A673 (cell line): ENCODE measurements at regions not wholly inside any gene's neighbourhood (a gene's known extent, or its start where the extent isn't known, plus 50 kb on each side); places are given as distances from the start of the nearest gene placed in this dataset.
A peak's percentile ranks its signal among the peaks of the same experiment; 100 is the strongest.

Source experiments
- BruUV-seq: library from RNA; stranded (reverse); fragments of 400-500 nt; replicated peaks from 2 replicates; lab custom pipeline; 2021; lab: Mats Ljungman, UMichigan
- CTCF ChIA-PET: fragments of 300-600 bp; sonication (Branson Sonifier 250); formaldehyde crosslinking; loops from one replicate; lab custom pipeline; 2022; ENCODE audit warnings: antibody characterized with exemption; lab: Charles Lee
- POLR2A ChIA-PET: fragments of 300-600 bp; sonication (Branson Sonifier 250); formaldehyde crosslinking; loops from one replicate; lab custom pipeline; 2022; ENCODE audit warnings: antibody characterized with exemption; ENCODE audit not compliant: low non-redundant PET; lab: Charles Lee
- DNase-seq: peaks from one replicate; pipeline ENCODE4 v3.0.0-alpha.2; 2015; ENCODE audit warnings: low spot score
- H3K27ac ChIP-seq: fragments of 200-600 bp; sonication (generic); 2 replicates; pipeline ENCODE4 v1.5.1; 2016; ENCODE audit warnings: mixed run types, low read depth, mild to moderate bottlenecking, mixed read lengths, antibody characterized with exemption, low read length; ENCODE audit not compliant: poor library complexity, severe bottlenecking
- H3K27me3 ChIP-seq: fragments of 200-600 bp; sonication (generic); replicated peaks from 2 replicates; pipeline ENCODE4 v1.6.1; 2017; ENCODE audit warnings: mixed run types, low read depth, mild to moderate bottlenecking, mixed read lengths, antibody characterized with exemption, low read length; ENCODE audit not compliant: insufficient read depth, poor library complexity
- H3K36me3 ChIP-seq: fragments of 200-600 bp; sonication (generic); 2 replicates; pipeline ENCODE4 v1.6.1; 2016; ENCODE audit warnings: mixed run types, mild to moderate bottlenecking, mixed read lengths, antibody characterized with exemption, low read length; ENCODE audit not compliant: insufficient read depth, poor library complexity, severe bottlenecking
- H3K4me1 ChIP-seq: fragments of 200-600 bp; sonication (generic); 2 replicates; pipeline ENCODE4 v1.6.1; 2017; ENCODE audit warnings: mixed run types, mild to moderate bottlenecking, mixed read lengths, antibody characterized with exemption, low read length; ENCODE audit not compliant: insufficient read depth, poor library complexity, severe bottlenecking
- H3K4me3 ChIP-seq: fragments of 200-600 bp; sonication (generic); 2 replicates; pipeline ENCODE4 v1.5.1; 2016; ENCODE audit warnings: low read depth, mixed run types, mild to moderate bottlenecking, mixed read lengths, low read length; ENCODE audit not compliant: poor library complexity, severe bottlenecking
- H3K9me3 ChIP-seq: fragments of 200-600 bp; sonication (generic); 2 replicates; pipeline ENCODE4 v1.6.1; 2016; ENCODE audit warnings: mixed run types, low read depth, mild to moderate bottlenecking, mixed read lengths, antibody characterized with exemption, low read length; ENCODE audit not compliant: poor library complexity, severe bottlenecking
- EZH2 ChIP-seq: fragments of 200-600 bp; sonication (generic); IDR thresholded peaks from 2 replicates; pipeline ENCODE4 v1.6.1; 2017; ENCODE audit warnings: borderline replicate concordance, low read depth, mild to moderate bottlenecking, mixed read lengths, antibody characterized with exemption, low read length; ENCODE audit not compliant: poor library complexity, severe bottlenecking
- intact Hi-C: fragments of 100-400 bp; cut with micrococcal nuclease; formaldehyde crosslinking; loops from one replicate; pipeline ENCODE4 v1.10.0; 2022; ENCODE audit not compliant: unreplicated experiment
- TF ChIP-seq, protein P1 (sequence below): fragments of 300-800, 200-600 bp; sonication (generic); conservative IDR thresholded peaks from 2 replicates; pipeline ENCODE4 v1.5.1; 2017; ENCODE audit warnings: low read depth, mild to moderate bottlenecking, antibody characterized with exemption, low read length, moderate library complexity, mixed read lengths

DNA sequence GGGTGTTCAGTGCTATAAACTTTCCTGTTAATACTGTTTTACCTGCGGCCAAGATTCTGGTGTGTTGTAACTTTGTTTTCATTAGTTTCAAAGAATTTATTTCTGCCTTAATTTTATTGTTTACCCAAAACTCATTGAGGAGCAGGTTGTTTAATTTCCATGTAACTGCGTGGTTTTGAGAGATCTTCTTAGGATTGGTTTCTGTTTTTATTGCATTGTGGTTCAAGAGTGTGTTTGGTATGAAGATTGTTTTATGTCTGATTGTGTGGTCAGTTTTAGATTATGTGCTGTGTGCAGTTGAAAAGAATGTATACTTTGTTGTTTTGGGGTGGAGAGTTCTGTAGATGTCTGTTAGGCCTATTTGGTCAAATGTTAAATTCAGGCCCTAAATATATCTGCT is 133.5 kb upstream of the GALNT15 start:
- Histone ChIP-seq H3K4me1 (no peaks in the 10 kb centered on the region), H3K4me3 (no peak overlapping the region), H3K27me3 (peaks cover 16% of the 10 kb centered on the region), H3K27ac (no peak overlapping the region), H3K36me3 (no peaks in the 10 kb centered on the region), H3K9me3 (no peaks in the 10 kb centered on the region)
- DNase-seq = no peak
- CTCF ChIA-PET = no interaction called here
- POLR2A ChIA-PET = no interaction called here
- BruUV-seq = no TSS peak
- intact Hi-C loops = no loop called here
- no peak for TF ChIP-seq EZH2
- TF ChIP-seq, protein P1, sequence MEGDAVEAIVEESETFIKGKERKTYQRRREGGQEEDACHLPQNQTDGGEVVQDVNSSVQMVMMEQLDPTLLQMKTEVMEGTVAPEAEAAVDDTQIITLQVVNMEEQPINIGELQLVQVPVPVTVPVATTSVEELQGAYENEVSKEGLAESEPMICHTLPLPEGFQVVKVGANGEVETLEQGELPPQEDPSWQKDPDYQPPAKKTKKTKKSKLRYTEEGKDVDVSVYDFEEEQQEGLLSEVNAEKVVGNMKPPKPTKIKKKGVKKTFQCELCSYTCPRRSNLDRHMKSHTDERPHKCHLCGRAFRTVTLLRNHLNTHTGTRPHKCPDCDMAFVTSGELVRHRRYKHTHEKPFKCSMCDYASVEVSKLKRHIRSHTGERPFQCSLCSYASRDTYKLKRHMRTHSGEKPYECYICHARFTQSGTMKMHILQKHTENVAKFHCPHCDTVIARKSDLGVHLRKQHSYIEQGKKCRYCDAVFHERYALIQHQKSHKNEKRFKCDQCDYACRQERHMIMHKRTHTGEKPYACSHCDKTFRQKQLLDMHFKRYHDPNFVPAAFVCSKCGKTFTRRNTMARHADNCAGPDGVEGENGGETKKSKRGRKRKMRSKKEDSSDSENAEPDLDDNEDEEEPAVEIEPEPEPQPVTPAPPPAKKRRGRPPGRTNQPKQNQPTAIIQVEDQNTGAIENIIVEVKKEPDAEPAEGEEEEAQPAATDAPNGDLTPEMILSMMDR = no peak

- peak; percentile 75 for DNase-seq
- no peaks in the 10 kb centered on the region for H3K4me1 ChIP-seq
- BruUV-seq = no TSS peak
- intact Hi-C loops = loop anchor here (1.0 to 5.0 kb wide), 4 partner anchors 130 to 502 kb away; no protein-coding TSS in a partner anchor
- H3K36me3 ChIP-seq = no peaks in the 10 kb centered on the region
- no peak for TF ChIP-seq EZH2
- TF ChIP-seq, protein P1 = peak; percentile 80
- H3K27me3 ChIP-seq = no peaks in the 10 kb centered on the region
- H3K27ac ChIP-seq = no peak overlapping the region
- H3K9me3 ChIP-seq = no peaks in the 10 kb centered on the region
- H3K4me3 ChIP-seq = peak overlapping the region; percentile 22
- CTCF ChIA-PET = interaction anchor here (0.8 to 2.2 kb wide), 2 partner anchors 130 to 199 kb away, joined by 3 to 13 read pairs; no protein-coding TSS in a partner anchor
- POLR2A ChIA-PET = no interaction called here
Observed at GRCh38 chr3:16048435-16049318, 125.8 kb upstream of the GALNT15 start.

DNA sequence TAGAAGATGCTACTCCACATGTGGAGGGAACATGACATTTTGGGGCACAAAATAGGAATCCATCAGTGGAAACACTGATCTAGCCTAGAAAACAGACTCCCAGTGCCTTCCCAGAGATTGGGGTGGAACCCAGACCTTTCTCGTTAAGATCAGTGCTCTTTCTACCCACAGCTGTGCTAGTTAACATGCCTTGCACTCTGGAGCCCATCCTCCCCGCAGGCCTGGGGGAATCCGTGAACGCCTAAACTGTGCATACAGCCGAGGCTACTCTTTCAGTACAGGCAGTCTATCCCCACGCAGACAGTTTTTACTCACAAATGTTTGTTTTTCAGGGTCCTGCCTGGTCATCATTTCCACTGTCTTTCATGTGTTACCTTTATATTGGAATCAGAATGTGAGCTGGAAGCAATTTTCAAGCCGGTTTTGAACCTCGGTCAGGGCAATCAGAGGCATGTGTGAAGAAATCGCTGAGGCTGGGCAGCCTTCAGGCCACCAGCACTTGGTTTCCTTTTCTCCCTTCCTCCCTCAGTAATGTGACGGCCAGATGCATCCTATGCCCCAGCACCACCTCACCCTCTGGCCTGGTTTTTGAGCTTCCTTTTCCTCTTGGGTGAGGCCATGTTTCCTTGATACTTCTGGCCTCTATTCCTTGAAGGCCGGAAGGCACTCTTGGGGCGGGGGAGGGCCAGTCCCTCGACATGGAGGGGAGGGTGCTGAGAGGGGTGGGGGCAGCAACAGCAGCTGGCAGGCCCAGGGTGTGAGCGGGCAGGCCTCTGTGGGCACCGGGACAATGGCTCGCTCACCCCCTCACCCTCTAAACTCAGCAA is 123.6 kb upstream of the GALNT15 start:
- Histone ChIP-seq H3K27me3 (no peaks in the 10 kb centered on the region), H3K9me3 (no peaks in the 10 kb centered on the region), H3K27ac (no peak overlapping the region), H3K4me1 (no peaks in the 10 kb centered on the region), H3K36me3 (no peaks in the 10 kb centered on the region), H3K4me3 (no peak overlapping the region)
- ChIA-PET CTCF (interaction anchor here (0.6 to 2.2 kb wide), 4 partner anchors 80 to 197 kb away, joined by 3 to 13 read pairs (median 4); partner anchors contain the start of gene GALNT15), POLR2A (no interaction called here)
- intact Hi-C loops = no loop called here
- TF ChIP-seq EZH2 = no peak
- BruUV-seq = no TSS peak
- no peak for DNase-seq
